ENCODE measurements at regions not wholly inside any gene's neighbourhood (a gene's known extent, or its start where the extent isn't known, plus 50 kb on each side); places are given as distances from the start of the nearest gene placed in this dataset.
"Not testable (repeated sequence)": the region's sequence is repeated elsewhere in the genome, so short reads cannot be mapped to it uniquely, and the experiment has no call there.

GRCh38 chr5:63217422-63217821, 638.8 kb downstream of the LRRC70 start:
- DNase-seq (ENCODE audit: low read depth in 2 of 2): no peak

DNA sequence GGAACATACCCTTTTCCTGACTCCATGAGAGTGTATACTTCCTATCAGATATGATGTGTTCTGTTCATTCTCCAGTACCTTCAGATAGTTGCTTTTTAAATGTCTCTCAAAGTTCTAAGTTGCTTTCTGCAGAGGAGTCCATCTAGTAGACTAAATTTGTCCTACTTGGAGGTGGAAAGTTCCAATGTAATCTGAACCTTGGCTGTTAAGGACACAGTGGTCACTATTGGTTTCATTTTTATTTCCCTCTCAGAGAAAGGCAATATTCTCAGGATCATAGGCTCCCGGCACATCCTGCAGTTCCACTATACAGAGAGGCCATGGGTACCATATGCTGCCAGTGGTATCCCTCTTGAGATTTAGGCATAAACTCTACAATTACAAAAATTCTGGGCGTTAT, 634.6 kb downstream of the LRRC70 start:
- no peak for DNase-seq (ENCODE audit: low read depth in 2 of 2)

DNA sequence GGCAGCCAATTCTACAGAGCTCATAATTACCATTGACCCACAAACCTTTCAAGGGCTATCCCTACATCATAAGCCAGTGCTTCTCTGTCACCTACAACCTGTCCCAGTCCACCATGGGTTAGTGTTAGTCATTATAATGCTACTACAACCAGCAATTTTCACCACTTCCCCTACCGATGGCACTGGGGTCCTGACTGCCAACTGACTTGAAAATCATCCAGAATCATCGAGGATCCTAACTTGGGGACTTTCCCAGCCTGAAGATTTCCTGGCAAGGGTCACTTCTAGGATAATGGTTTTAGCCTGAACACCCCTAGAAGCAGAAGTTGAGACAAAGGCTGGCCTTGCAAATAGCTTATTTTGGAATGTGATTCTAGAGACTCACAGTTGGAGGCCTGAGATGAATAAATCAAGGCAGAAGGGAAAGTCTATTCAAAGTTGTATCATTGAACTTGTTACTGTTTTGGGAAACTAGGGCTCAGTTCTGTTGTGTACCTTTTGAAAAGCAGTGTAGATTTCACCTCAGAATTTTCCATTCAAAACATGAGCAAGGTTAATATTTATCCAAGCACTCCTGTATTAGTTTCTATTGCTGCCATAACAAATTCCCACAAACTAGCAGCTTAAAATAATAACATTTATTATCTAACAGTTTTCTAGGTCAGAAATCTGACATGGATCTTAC, 633.0 kb downstream of the LRRC70 start:
- DNase-seq (ENCODE audit: low read depth in 2 of 2): no peak

DNA sequence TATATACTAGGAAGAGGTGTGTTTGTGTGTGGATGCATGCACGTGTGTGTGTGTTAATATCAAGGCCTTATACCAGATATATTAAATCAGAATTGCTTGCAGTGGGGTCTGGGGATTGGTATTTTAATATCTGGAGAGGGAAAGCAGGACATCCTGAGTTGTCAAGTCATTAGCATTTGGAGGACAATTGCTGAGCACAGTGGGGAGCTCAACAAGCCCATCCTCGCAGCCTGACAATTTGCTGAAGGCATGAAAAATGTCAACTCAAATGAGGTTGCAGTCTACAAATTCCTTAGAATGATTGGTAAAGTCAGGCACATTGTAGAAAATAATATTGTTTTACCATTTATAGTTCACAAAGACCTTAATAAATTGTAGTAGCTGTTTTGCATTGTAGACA, 627.4 kb downstream of the LRRC70 start:
- no peak for DNase-seq (ENCODE audit: low read depth in 2 of 2)

- no peak for DNase-seq (ENCODE audit: low read depth in 2 of 2)
These were observed 623.1 kb downstream of the LRRC70 start for GRCh38 chr5:63201738-63202137.

DNA sequence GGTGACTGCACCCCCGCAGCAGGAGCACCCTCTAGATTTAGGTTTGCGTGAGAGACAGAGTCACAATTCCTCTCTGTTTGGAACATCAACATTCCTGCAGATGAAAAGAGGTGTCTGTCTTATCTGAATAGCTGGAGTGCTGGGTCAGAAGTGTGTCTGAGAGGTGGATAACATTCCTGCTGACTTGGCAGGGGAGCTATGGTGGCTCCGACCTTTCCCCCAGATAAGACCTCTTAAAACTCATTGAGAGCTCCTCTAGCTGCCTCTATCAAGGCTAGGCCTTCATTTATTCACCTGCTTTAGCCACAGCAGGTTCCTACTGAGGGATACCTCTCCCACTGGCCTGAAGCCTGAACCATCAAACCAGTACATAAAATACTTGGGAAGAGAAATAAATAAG, 615.5 kb downstream of the LRRC70 start:
- no peak for DNase-seq (ENCODE audit: low read depth in 2 of 2)

DNA sequence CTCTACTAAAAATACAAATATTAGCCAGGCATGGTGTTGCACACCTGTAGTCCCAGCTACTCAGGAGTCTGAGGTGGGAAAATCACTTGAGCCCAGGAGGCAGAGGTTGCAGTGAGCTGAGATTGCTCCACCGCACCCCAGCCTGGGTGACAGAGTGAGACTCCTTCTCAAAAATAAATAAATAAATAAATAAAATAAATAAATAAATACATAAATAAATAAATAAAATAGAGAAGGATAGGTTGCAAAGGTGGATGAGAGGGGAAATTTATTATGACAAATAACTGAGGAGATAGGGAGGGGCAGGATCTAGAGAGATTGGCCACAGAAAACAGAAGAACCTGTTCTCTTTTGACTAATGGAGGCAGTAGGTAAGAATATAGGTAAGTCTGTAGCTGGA, 601.6 kb downstream of the LRRC70 start:
- not testable (repeated sequence) for DNase-seq (ENCODE audit: low read depth in 2 of 2)

GRCh38 chr5:63175850-63176249, 597.2 kb downstream of the LRRC70 start:
- no peak for DNase-seq (ENCODE audit: low read depth in 2 of 2)

DNA sequence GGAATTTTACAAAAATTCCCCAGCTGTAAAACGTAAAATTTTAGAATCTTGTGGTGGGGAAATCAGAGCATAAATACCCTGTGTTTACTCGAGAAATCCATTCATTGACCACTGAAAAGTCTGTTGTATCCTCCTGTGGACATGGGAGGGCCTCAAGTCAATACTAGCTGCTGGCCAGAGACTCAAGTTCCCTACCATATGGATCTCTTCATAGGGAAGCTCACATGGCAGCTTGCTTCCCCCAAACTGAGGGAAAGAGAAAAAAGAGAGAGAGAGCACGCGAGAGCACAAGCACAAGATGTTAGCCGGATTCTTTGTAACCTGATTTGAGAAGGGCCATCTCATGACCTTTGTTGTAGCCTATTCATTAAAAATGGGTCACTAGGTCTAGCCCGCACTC, 591.9 kb downstream of the LRRC70 start:
- DNase-seq (ENCODE audit: low read depth in 2 of 2): no peak

DNA sequence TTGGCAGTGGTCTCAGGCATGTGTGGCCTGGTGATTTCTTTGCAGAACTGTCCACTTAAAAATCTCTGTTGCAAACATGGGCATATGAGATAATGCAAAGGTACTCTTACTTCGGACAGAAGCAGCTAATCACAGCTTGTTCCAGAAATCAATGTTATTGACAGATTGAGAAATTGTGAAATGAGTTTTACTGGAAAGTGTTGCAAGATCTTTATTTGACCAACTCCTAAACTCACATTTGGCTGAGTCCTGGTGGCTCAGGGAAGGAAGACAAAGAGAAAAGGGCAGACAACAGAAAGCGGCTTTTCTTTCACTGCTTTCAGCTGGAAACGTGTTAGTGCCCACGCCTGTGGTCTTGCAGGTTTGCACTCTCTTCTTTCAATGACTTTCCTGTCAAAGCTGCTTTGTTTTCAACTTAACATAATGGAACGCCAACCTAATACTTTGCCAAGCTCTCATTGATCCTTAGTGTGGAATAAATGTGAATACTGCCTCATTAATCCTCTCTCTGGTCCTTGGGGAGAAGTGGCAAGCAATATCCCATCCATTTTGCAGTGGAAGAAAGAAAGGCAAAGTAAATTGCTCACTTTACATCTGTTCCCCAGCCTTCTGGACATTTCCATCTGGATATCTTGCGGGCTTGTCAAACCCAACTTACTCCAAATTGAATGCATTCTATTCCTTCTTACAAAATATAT, 586.4 kb downstream of the LRRC70 start:
- no peak for DNase-seq (ENCODE audit: low read depth in 2 of 2)

GRCh38 chr5:63164339-63164738, 585.7 kb downstream of the LRRC70 start:
- no peak for DNase-seq (ENCODE audit: low read depth in 2 of 2)

GRCh38 chr5:63155310-63155631, 576.7 kb downstream of the LRRC70 start:
- no peak for DNase-seq (ENCODE audit: low read depth in 2 of 2)

- DNase-seq (ENCODE audit: low read depth in 2 of 2): no peak
These were observed 576.1 kb downstream of the LRRC70 start for GRCh38 chr5:63154476-63155309.

DNA sequence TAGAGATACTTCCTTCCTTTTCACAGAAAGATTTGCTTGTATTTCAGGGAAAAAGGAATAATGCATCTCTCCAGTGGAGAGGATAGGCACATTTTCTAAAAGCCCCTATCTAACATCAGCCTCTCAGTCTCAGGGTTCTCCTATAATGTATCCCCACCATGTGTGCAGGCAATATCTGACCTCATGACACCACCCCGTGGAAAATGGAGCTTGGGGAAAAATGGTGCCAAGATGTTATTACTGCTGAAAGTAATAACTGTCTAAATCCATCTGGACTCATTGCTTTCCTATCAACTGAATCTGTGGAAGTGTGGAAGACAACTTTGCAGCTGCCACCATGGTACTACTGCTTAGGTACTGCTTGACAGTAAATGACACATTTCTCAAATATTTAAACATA, 574.3 kb downstream of the LRRC70 start:
- DNase-seq (ENCODE audit: low read depth in 2 of 2): no peak

- DNase-seq (ENCODE audit: low read depth in 2 of 2): no peak
These were observed 566.5 kb downstream of the LRRC70 start for GRCh38 chr5:63145167-63145566.

DNA sequence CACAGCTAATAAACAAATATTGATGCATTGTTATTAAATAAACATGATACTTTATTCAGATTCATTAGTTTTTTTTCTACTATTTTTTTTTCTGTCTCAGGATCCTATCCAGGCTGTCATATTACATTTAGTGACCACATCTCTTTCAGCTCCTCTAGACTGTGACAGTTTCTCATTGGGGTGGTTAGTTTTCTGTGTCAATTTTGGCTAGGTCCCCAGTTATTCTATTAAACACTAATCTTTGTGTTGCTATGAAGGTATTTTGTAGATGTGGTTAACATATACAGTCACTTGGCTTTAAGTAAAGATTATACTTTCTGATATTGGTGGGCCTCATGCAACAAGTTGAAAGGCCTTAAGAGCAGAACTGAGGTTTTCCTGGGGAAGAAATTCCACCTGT, 563.0 kb downstream of the LRRC70 start:
- no peak for DNase-seq (ENCODE audit: low read depth in 2 of 2)

DNA sequence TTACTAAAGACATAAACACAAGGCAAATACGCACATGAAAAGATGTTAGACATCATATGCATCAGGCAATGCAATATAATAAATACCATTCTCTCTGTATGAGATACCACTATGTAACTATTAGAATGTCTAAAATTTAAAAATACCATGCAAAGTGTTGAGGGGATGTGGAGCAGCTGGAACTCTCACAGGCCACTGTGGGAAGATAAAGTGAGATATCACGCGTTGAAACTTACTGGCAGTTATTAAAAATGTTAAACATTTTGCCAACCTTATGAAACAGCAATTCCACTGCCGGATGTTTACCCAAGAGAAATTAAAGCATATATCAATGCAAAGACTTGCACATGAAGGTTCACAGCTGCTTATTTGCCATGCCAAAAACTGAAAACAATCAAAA, 556.7 kb downstream of the LRRC70 start:
- no peak for DNase-seq (ENCODE audit: low read depth in 2 of 2)

DNA sequence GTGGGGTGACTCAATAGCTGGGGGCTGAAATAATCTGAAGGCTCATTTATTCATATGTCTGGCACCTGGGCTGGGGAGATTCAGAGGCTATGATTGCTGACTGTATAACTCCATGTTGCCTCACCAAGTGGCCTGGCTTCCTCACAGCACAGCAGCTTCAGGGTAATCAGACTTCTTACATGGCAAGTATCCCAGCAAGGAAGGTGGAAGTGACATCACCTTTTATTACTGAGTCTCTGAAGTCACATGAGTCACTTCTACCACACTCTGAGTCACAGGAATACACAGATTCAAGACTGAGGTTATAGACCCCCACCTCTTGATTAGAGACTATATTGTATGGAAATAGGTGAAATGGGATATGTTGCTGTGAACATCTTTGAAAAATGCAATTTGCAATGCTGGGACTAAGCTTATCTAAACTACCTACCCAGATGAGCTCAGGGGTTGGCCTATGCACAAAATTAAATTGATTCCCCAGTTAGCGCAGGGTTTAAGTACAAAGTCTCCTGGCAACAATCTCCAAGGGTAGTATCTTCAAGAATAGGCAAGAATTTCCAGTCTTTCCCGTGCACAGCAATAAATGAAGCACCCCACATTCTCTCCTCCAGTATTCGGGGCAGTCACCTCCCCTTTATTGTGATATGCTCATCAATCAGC, 553.1 kb downstream of the LRRC70 start:
- peak in 1 of 2 donors; percentile 55 for DNase-seq (ENCODE audit: low read depth in 2 of 2)

DNA sequence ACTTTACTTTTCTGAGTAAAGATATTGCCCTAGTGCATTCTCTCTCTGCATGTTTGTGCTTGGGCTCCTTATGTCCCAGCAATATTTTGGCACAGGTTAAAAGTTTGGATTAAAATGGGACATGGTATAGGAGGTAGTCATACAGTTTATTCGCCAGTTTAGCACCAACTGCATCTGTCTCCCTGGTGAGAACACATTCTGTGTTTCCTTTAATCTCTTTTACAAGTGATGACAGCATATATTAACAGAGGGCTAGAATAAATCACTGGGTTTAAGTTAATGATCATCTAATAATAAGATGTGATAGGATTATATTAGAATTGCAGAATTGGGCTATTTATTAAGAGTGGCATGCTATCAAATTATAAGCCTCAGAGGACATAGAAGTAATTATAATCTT, 550.1 kb downstream of the LRRC70 start:
- DNase-seq (ENCODE audit: low read depth in 2 of 2): no peak

- peak in 1 of 2 donors; percentile 20 for DNase-seq (ENCODE audit: low read depth in 2 of 2)
These were observed 549.4 kb downstream of the LRRC70 start for GRCh38 chr5:63128018-63128417.

- peak in 1 of 2 donors; percentile 7 for DNase-seq (ENCODE audit: low read depth in 2 of 2)
These were observed 548.4 kb downstream of the LRRC70 start for GRCh38 chr5:63127054-63127453.

GRCh38 chr5:63125862-63126261, 547.2 kb downstream of the LRRC70 start:
- DNase-seq (ENCODE audit: low read depth in 2 of 2): peak; percentile 35 to 40

All from lung microvascular endothelial cell (primary cell).